Trophoblast cell (in vitro differentiated cells and primary cell): ENCODE measurements at regions not wholly inside any gene's neighbourhood (a gene's known extent, or its start where the extent isn't known, plus 50 kb on each side); places are given as distances from the start of the nearest gene placed in this dataset.

ENCODE experiments used
- DNase-seq, 2 donors: peaks; one replicate each; pipeline ENCODE4 v3.0.0-alpha.2; 2016
- H2AFZ ChIP-seq: 2 replicates; pipeline ENCODE4 v1.6.1; 2013; ENCODE audit warnings: low read length, moderate library complexity, mild to moderate bottlenecking; ENCODE audit not compliant: insufficient read depth, poor library complexity
- H2AK5ac ChIP-seq: 2 replicates; pipeline ENCODE4 v1.6.1; 2013; ENCODE audit warnings: mild to moderate bottlenecking, low read length
- H2BK120ac ChIP-seq: 2 replicates; pipeline ENCODE4 v1.6.1; 2013; ENCODE audit warnings: low read length, mild to moderate bottlenecking, moderate library complexity; ENCODE audit not compliant: insufficient read depth, poor library complexity
- H2BK12ac ChIP-seq: 2 replicates; pipeline ENCODE4 v1.6.1; 2013; ENCODE audit warnings: mild to moderate bottlenecking, low read length, moderate library complexity
- H2BK5ac ChIP-seq: 2 replicates; pipeline ENCODE4 v1.6.1; 2013; ENCODE audit warnings: low read length, low read depth, moderate library complexity, mild to moderate bottlenecking; ENCODE audit not compliant: poor library complexity
- H3K14ac ChIP-seq: 2 replicates; pipeline ENCODE4 v1.6.1; 2013; ENCODE audit warnings: mild to moderate bottlenecking, low read length
- H3K18ac ChIP-seq: 2 replicates; pipeline ENCODE4 v1.6.1; 2013; ENCODE audit warnings: mild to moderate bottlenecking, low read length
- H3K23ac ChIP-seq: 2 replicates; pipeline ENCODE4 v1.6.1; 2013; ENCODE audit warnings: low read length
- H3K27ac ChIP-seq: 2 replicates; pipeline ENCODE4 v1.5.1; 2013; ENCODE audit warnings: low read depth, mild to moderate bottlenecking, inconsistent platforms, low read length, moderate library complexity
- H3K27me3 ChIP-seq: 2 replicates; pipeline ENCODE4 v1.6.1; 2013; ENCODE audit warnings: inconsistent platforms, mild to moderate bottlenecking, low read length, moderate library complexity; ENCODE audit not compliant: insufficient read depth
- H3K36me3 ChIP-seq, 2 experiments: 1 replicate in 1 of 2; 2 replicates in 1 of 2; pipeline ENCODE4 v1.6.1; 2013; ENCODE audit warnings: low read length in 2 of 2, mild to moderate bottlenecking in 2 of 2, moderate library complexity in 1 of 2; ENCODE audit not compliant: insufficient read depth in 2 of 2, control insufficient read depth in 1 of 2
- H3K4ac ChIP-seq: 2 replicates; pipeline ENCODE4 v1.6.1; 2013; ENCODE audit warnings: low read depth, mild to moderate bottlenecking, low read length, moderate library complexity
- H3K4me1 ChIP-seq, 2 experiments: 1 replicate in 1 of 2; 2 replicates in 1 of 2; pipeline ENCODE4 v1.6.1; 2013; ENCODE audit warnings: low read length in 2 of 2, mild to moderate bottlenecking in 2 of 2, moderate library complexity in 1 of 2; ENCODE audit not compliant: insufficient read depth in 2 of 2, control insufficient read depth in 1 of 2
- H3K4me2 ChIP-seq: 2 replicates; pipeline ENCODE4 v1.6.1; 2013; ENCODE audit warnings: inconsistent platforms, mild to moderate bottlenecking, low read length, moderate library complexity
- H3K4me3 ChIP-seq: 2 replicates; pipeline ENCODE4 v1.5.1; 2013; ENCODE audit warnings: mild to moderate bottlenecking, low read depth, low read length, inconsistent platforms
- H3K79me1 ChIP-seq: one replicate; pipeline ENCODE4 v1.6.1; 2013; ENCODE audit warnings: low read length
- H3K79me2 ChIP-seq: 2 replicates; pipeline ENCODE4 v1.6.1; 2013; ENCODE audit warnings: low read length, mild to moderate bottlenecking; ENCODE audit not compliant: control insufficient read depth, insufficient read depth, poor library complexity
- H3K9ac ChIP-seq: 2 replicates; pipeline ENCODE4 v1.6.1; 2013; ENCODE audit warnings: mild to moderate bottlenecking, low read length
- H3K9me3 ChIP-seq: 2 replicates; pipeline ENCODE4 v1.6.1; 2013; ENCODE audit warnings: low read depth, mild to moderate bottlenecking, control low read depth, inconsistent platforms, low read length; ENCODE audit not compliant: insufficient read depth
- H4K12ac ChIP-seq: 2 replicates; pipeline ENCODE4 v1.6.1; 2013; ENCODE audit warnings: low read depth, mild to moderate bottlenecking, low read length, moderate library complexity
- H4K8ac ChIP-seq: 2 replicates; pipeline ENCODE4 v1.6.1; 2013; ENCODE audit warnings: low read depth, mild to moderate bottlenecking, low read length, moderate library complexity
- H4K91ac ChIP-seq: one replicate; pipeline ENCODE4 v1.6.1; 2013; ENCODE audit warnings: low read depth, mild to moderate bottlenecking, low read length, moderate library complexity
- WGBS: extraction: QIAGEN DNeasy Blood & Tissue Kit; methylation state at CpG from one replicate; pipeline ENCODE4 v1.1.7; 2013; ENCODE audit warnings: missing lambda C conversion rate; ENCODE audit not compliant: insufficient read length, insufficient coverage; ENCODE audit errors: extremely low coverage; 5-methylcytosine and 5-hydroxymethylcytosine counted together

DNA sequence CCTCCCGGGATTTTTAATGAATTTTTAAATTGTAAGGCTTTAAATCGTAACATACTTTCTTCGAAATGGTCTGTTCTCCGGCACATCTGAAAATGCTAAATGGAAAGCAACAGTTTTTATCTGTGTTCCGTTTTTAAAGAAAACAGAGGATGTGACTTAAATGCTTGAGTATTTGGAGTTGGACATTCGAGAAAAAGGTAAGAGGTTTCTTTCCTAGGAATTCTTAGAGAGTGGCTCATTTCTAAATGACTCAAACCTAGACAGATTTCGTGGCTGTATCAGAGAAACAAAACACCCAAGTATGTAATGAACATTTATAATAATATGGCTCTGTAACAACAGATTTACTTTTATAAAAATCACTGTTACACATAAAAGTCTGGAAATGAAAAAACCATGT is 177.6 kb upstream of the CCDC68 start:
- no peak for DNase-seq
- Histone ChIP-seq H3K27ac (peak overlapping the region; percentile 93), H3K14ac (no peak overlapping the region), H3K4ac (no peak overlapping the region), H3K79me1 (peaks cover 9% of the 10 kb centered on the region), H3K36me3 (no peaks in the 10 kb centered on the region), H4K91ac (peak overlapping the region; percentile 89), H3K9ac (no peak overlapping the region), H3K9me3 (no peaks in the 10 kb centered on the region), H3K4me3 (no peak overlapping the region), H2AK5ac (no peak overlapping the region), H2BK12ac (no peak overlapping the region), H3K79me2 (no peaks in the 10 kb centered on the region), H3K4me1 (peaks cover 5 to 7% of the 10 kb centered on the region in 2 experiments), H2BK5ac (peak overlapping the region; percentile 96), H2BK120ac (peak overlapping the region; percentile 96), H2AFZ (no peak overlapping the region), H4K8ac (no peak overlapping the region), H3K23ac (no peak overlapping the region), H3K4me2 (no peak overlapping the region), H3K18ac (no peak overlapping the region), H3K27me3 (no peaks in the 10 kb centered on the region), H4K12ac (no peak overlapping the region)
- no CpG with 5 or more reads among the region's 7 CpGs for WGBS

DNA sequence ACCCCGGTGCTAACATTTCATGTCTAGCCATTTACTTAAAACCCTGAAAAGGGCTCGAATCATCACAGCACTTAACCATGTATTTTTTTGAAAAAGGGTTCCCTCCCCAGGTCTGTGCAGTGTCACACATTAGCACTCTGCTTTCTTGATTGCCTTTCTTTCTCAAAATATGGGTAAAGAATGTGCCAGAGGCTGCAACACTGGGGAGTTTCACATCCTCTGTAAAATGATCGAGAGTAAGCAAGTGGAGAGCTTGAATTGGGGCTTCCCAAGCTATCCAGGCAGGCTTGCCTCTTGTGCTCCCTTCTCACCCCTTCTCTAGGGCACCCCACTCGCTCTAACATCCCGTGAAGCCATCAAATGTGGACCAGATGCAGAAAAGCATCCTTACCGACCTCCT is 177.0 kb upstream of the CCDC68 start:
- H2BK12ac ChIP-seq: peak overlapping the region; percentile 61

DNA sequence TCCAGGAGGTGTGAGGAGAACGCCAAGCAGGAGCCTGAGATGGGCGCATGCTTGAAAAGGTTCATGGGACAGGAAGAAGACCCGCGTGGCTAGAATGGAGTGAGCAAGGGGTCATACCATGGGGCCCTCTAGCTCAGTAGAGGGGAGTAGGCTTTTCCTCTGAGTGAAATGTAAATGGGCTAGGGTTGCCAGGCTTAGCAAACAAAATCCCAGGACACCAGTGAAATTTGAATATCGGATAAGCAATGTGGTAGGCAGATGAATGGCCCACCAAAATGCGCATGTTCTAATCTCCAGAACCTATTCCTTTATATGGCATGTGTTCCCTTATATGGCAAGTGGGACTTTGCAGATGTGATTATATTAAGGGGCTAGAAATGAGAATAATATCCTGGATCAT is 174.1 kb upstream of the CCDC68 start:
- peaks cover 5 to 7% of the 10 kb centered on the region in 2 experiments for H3K4me1 ChIP-seq
- H3K9ac ChIP-seq: no peak overlapping the region
- DNase-seq: no peak

More for the DNA sequence above, 177.0 kb upstream of the CCDC68 start:
- Histone ChIP-seq H3K4me1 (peaks cover 5 to 7% of the 10 kb centered on the region in 2 experiments), H3K9me3 (no peaks in the 10 kb centered on the region), H2AK5ac (peak overlapping the region; percentile 29), H3K27ac (peak overlapping the region; percentile 93), H3K79me2 (no peaks in the 10 kb centered on the region), H3K23ac (no peak overlapping the region), H3K4ac (peak overlapping the region; percentile 40), H3K79me1 (peaks cover 9% of the 10 kb centered on the region), H3K27me3 (no peaks in the 10 kb centered on the region), H2BK5ac (peak overlapping the region; percentile 96), H4K12ac (no peak overlapping the region), H3K14ac (peak overlapping the region; percentile 81), H4K8ac (peak overlapping the region; percentile 78), H3K18ac (peak overlapping the region; percentile 56), H3K9ac (no peak overlapping the region), H2AFZ (no peak overlapping the region), H4K91ac (peak overlapping the region; percentile 89), H3K4me3 (no peak overlapping the region), H3K36me3 (no peaks in the 10 kb centered on the region), H2BK120ac (peak overlapping the region; percentile 96), H3K4me2 (no peak overlapping the region)
- no CpG with 5 or more reads among the region's 6 CpGs for WGBS
- no peak for DNase-seq

DNA sequence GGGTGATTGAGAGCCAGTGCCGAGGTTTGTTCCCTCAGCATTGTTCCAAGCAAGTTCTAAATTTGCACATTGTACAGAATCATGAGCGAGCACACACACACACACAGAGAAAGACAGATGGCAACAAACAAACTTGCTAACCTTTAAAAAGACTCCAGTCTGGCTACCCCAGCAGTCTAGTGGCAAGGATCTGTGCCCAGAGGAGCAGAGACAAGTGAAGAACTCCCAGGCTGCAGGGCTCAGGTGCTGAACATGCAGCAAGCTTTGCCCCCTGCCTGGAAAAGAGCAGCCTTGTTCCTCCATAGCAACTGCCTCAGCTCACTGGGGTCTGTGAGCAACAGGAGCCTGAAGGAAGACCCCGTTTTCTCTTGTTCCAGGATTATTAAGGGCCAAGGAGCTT is 169.2 kb upstream of the CCDC68 start:
- H3K79me1 ChIP-seq: no peaks in the 10 kb centered on the region
- DNase-seq: no peak

More for the DNA sequence above, 174.1 kb upstream of the CCDC68 start:
- Histone ChIP-seq H3K79me2 (no peaks in the 10 kb centered on the region), H3K14ac (no peak overlapping the region), H2AK5ac (no peak overlapping the region), H3K27me3 (no peaks in the 10 kb centered on the region), H2AFZ (no peak overlapping the region), H3K23ac (no peak overlapping the region), H2BK5ac (no peak overlapping the region), H3K27ac (no peak overlapping the region), H3K4me2 (no peak overlapping the region), H3K4ac (no peak overlapping the region), H3K4me3 (no peak overlapping the region), H4K91ac (no peak overlapping the region), H2BK12ac (no peak overlapping the region), H3K9me3 (no peaks in the 10 kb centered on the region), H3K18ac (no peak overlapping the region), H2BK120ac (no peak overlapping the region), H4K8ac (no peak overlapping the region), H3K36me3 (no peaks in the 10 kb centered on the region), H4K12ac (no peak overlapping the region), H3K79me1 (peaks cover 9% of the 10 kb centered on the region)
- WGBS: no CpG with 5 or more reads among the region's 6 CpGs

More for the DNA sequence above, 169.2 kb upstream of the CCDC68 start:
- Histone ChIP-seq H3K4me3 (no peak overlapping the region), H3K23ac (no peak overlapping the region), H2BK5ac (no peak overlapping the region), H3K14ac (no peak overlapping the region), H3K18ac (no peak overlapping the region), H3K4ac (no peak overlapping the region), H3K4me1 (no peaks in the 10 kb centered on the region), H2BK120ac (no peak overlapping the region), H2BK12ac (no peak overlapping the region), H3K9me3 (no peaks in the 10 kb centered on the region), H3K36me3 (no peaks in the 10 kb centered on the region), H4K12ac (no peak overlapping the region), H2AK5ac (no peak overlapping the region), H3K4me2 (no peak overlapping the region), H3K27ac (no peak overlapping the region), H2AFZ (no peak overlapping the region), H3K9ac (peak overlapping the region; percentile 24), H3K27me3 (no peaks in the 10 kb centered on the region), H4K8ac (no peak overlapping the region), H3K79me2 (no peaks in the 10 kb centered on the region), H4K91ac (no peak overlapping the region)
- WGBS: no CpG with 5 or more reads among the region's 3 CpGs
